ENCODE measurements at regions not wholly inside any gene's neighbourhood (a gene's known extent, or its start where the extent isn't known, plus 50 kb on each side); places are given as distances from the start of the nearest gene placed in this dataset.

DNA sequence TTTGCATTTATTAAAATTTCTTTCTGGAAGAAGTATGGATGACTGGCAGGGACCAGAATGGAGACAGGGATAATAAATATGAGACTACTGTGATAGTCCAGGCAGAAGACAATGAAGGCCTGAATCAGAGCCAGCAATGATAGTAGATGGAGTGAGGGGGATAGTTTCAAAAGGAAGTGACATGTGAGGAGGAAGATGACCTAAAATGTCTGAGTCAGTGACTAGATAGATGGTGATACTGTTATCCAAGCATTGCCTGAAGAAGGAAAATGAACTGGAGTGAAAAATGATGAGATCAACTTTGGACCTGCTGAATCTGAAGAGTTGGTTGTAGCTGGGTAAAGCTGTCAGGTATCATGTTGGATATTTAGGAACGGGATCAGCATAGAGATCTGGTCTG is 158.3 kb upstream of the KLF7 start:
- no peak for TF ChIP-seq POLR2A (IDR thresholded peaks at IDR 0.05)
- TF ChIP-seq, protein P1, sequence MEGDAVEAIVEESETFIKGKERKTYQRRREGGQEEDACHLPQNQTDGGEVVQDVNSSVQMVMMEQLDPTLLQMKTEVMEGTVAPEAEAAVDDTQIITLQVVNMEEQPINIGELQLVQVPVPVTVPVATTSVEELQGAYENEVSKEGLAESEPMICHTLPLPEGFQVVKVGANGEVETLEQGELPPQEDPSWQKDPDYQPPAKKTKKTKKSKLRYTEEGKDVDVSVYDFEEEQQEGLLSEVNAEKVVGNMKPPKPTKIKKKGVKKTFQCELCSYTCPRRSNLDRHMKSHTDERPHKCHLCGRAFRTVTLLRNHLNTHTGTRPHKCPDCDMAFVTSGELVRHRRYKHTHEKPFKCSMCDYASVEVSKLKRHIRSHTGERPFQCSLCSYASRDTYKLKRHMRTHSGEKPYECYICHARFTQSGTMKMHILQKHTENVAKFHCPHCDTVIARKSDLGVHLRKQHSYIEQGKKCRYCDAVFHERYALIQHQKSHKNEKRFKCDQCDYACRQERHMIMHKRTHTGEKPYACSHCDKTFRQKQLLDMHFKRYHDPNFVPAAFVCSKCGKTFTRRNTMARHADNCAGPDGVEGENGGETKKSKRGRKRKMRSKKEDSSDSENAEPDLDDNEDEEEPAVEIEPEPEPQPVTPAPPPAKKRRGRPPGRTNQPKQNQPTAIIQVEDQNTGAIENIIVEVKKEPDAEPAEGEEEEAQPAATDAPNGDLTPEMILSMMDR (IDR thresholded peaks at IDR 0.05): no peak

Data from stomach (tissue), 4 donors.